ENCODE measurements at regions not wholly inside any gene's neighbourhood (a gene's known extent, or its start where the extent isn't known, plus 50 kb on each side); places are given as distances from the start of the nearest gene placed in this dataset.

DNA sequence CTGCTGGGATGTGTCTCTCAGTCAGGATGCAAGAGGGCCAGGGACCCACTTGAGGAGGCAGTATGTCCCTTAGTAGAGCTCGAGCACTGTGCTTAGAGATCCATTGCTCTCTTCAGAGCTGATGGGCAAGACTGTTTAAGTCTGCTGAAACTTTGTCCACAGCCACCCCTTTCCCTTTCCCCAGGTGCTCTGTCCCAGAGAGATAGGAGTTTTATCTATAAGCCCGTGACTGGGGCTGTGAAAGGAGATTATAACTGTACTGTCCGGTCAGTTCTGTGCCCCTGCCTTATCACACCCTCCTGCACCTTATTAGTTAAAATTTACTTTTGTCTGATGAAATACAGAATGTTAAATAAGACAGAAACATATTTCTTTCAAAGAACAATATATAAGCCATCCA lies 378.4 kb downstream of the PABPC4L start:
- TF ChIP-seq, protein P1, sequence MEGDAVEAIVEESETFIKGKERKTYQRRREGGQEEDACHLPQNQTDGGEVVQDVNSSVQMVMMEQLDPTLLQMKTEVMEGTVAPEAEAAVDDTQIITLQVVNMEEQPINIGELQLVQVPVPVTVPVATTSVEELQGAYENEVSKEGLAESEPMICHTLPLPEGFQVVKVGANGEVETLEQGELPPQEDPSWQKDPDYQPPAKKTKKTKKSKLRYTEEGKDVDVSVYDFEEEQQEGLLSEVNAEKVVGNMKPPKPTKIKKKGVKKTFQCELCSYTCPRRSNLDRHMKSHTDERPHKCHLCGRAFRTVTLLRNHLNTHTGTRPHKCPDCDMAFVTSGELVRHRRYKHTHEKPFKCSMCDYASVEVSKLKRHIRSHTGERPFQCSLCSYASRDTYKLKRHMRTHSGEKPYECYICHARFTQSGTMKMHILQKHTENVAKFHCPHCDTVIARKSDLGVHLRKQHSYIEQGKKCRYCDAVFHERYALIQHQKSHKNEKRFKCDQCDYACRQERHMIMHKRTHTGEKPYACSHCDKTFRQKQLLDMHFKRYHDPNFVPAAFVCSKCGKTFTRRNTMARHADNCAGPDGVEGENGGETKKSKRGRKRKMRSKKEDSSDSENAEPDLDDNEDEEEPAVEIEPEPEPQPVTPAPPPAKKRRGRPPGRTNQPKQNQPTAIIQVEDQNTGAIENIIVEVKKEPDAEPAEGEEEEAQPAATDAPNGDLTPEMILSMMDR (IDR thresholded peaks at IDR 0.05): no peak

DNA sequence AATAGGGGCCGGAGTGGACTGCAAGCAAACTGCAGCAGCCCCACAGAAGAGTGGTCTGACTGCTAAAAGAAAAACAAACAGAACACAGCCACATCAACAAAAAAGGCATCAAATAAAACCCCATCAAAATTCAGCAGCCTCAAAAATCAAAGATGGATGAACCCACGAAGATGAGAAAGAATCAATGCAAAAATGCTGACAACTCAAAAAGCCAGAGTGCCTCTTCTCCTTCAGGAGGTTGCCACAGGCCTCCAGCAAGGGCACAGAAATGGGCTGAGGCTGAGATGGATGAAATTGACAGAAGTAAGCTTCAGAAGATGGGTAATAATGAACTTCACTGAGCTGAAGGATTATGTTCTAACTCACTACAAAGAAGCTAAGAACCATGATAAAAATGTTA lies 388.6 kb downstream of the PABPC4L start:
- TF ChIP-seq, protein P1 (IDR thresholded peaks at IDR 0.05): no peak

DNA sequence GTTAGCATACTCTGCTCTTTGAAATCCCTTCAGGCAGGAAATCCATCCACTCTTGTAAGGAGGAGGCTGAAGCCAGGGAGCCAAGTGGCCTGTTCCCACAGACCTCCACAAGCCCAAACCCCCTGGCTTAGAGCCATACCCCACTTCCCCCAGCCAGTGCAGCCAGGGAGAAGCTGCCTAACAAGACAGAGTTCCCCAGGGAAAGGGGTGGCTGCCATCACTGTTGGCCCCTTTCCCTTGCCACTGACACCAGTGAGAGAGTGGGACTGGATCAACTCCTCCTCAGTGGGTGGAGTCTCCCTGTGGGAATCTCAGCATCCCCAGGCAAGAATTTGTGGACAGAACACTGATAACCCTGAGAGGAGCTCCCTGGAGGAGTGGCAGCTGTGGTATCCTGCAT lies 389.4 kb downstream of the PABPC4L start:
- TF ChIP-seq, protein P1 (IDR thresholded peaks at IDR 0.05): no peak

DNA sequence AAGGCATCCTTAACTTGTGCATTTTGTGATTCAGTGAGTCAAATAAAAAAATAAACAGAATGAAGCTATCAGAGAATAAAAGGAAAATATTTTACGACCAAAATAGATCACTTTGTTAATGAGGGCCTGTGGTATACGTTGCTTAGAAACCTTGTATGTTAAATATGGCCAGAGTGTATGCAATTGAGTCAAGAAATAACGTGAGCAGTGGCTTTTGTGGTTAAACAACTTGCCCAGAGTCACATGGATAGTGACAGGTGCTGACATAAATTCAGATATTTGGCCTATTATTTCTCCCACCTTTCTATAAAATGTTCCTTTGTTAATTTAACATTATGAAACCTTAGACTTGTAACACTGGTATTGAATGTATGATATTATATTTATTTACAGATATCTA lies 393.4 kb downstream of the PABPC4L start:
- TF ChIP-seq, protein P1 (IDR thresholded peaks at IDR 0.05): no peak

DNA sequence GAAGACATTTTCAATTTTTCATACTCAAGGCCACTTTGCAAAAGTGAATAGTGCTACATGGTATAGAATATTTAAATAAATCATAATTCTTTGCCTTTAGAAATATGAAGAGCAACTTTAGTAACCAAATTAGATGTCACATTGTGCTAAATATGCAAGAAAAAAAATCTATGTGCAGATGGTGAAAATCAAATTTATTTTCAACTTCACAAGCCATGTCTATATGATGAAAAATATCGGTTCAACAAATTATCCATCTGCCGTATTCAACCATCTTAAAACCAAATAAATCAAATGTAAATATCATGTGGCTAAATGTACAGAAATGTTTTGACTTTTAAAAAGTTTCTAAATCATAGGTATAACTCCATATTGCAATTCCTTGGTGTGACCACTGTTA lies 398.2 kb downstream of the PABPC4L start:
- TF ChIP-seq, protein P1 (IDR thresholded peaks at IDR 0.05): no peak

DNA sequence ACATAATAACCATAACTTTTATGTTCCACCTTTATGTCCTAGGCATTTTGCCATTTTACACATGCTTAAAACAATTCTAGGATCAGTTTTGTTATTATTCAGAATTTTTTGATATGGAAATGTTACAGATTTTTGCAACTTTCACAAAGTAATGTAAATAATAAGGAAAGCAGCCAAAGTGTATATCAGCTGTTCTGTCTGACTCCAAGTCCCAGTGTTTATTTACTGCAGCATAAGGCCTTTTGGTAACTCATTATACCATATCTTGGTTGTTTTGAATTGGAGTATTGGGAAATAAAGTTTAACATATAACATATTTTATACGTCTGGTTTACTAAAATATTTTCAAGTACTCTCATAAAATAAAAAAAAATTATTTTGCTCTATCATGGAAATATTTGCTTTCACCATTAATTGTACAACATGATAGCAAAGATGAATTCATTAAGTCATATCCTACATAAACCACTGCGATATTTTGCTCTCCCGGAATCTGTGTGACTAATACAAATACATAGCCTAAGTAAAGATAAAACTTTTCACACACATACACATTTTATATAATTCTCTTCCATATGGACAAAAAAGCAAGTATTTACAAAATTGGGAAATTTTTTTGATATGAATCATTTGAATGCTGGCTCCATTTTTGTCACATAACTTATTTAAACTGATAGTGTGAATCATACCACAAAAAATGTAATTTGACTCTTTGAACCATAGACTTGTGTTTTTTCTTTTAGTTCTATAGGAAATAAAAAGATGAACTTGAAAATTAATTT lies 399.0 kb downstream of the PABPC4L start:
- TF ChIP-seq, protein P1 (IDR thresholded peaks at IDR 0.05): no peak

DNA sequence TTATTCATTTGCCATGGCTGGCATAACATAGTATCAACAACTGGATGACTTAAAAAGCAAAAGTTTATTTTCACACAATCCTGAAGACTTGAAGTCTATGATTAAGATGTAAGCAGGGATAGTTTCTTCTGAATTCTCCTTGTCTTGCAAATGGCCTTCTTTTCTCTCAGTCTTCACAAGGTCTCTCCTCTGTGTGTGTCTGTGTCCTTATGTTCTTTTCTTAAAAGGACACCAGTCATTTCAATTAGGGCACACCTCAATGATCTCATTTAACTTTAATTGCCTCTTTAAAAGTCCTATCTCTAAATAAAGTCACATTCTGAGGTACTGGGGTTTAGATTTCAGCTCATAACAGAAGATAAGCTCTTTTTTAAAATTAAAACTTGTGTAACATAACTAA lies 399.7 kb downstream of the PABPC4L start:
- TF ChIP-seq, protein P1 (IDR thresholded peaks at IDR 0.05): no peak

DNA sequence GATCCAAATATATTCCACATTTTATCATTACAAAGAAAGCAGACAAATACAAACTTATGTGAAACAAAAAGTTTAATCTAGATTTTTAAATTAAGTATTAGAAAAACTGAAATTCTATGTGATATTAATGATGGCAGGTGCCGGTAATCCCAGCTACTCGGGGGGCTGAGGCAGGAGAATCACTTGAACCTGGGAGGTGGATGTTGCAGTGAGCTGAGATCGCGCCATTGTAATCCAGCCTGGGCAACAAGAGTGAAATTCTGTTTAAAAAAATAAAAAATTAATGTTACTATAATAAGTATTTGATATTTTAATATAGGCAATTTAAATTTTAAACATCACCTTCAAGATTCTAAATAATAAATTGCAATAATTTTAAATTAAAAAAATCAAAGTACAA lies 400.6 kb downstream of the PABPC4L start:
- TF ChIP-seq, protein P1 (IDR thresholded peaks at IDR 0.05): no peak
